GM19372 (cell line): ENCODE measurements at regions not wholly inside any gene's neighbourhood (a gene's known extent, or its start where the extent isn't known, plus 50 kb on each side); places are given as distances from the start of the nearest gene placed in this dataset.

Experiments
- ATAC-seq: cut with Tn5 transposase; IDR thresholded peaks from one replicate; pipeline ENCODE4 v1.9.1; 2021; ENCODE audit warnings: mild to moderate bottlenecking, low read depth, moderate library complexity; ENCODE audit not compliant: unreplicated experiment

GRCh38 chr5:8314965-8315364 lies 446.0 kb downstream of the MTRR start:
- no peak for ATAC-seq

GRCh38 chr5:8316608-8317280 lies 447.8 kb downstream of the MTRR start:
- no peak for ATAC-seq

- ATAC-seq: no peak
These were observed 448.4 kb downstream of the MTRR start for GRCh38 chr5:8317335-8317734.

GRCh38 chr5:8320244-8320643 lies 451.3 kb downstream of the MTRR start:
- ATAC-seq: no peak

- no peak for ATAC-seq
These were observed 452.3 kb downstream of the MTRR start for GRCh38 chr5:8321272-8321671.

GRCh38 chr5:8322484-8322883 lies 453.5 kb downstream of the MTRR start:
- ATAC-seq: no peak

- ATAC-seq: no peak
These were observed 458.1 kb downstream of the MTRR start for GRCh38 chr5:8327016-8327415.

- ATAC-seq: no peak
These were observed 460.8 kb downstream of the MTRR start for GRCh38 chr5:8329773-8330172.

- no peak for ATAC-seq
These were observed 463.9 kb downstream of the MTRR start for GRCh38 chr5:8332666-8333445.

- no peak for ATAC-seq
These were observed 464.5 kb downstream of the MTRR start for GRCh38 chr5:8333485-8333884.

GRCh38 chr5:8333977-8334376 lies 465.0 kb downstream of the MTRR start:
- ATAC-seq: no peak

GRCh38 chr5:8340261-8340660 lies 471.3 kb downstream of the MTRR start:
- ATAC-seq: no peak

- no peak for ATAC-seq
These were observed 471.9 kb downstream of the MTRR start for GRCh38 chr5:8340739-8341344.

GRCh38 chr5:8341406-8341805 lies 472.5 kb downstream of the MTRR start:
- no peak for ATAC-seq

- no peak for ATAC-seq
These were observed 479.0 kb downstream of the MTRR start for GRCh38 chr5:8347984-8348383.

GRCh38 chr5:8349855-8350254 lies 480.9 kb downstream of the MTRR start:
- peak; percentile 97 for ATAC-seq

- ATAC-seq: no peak
These were observed 481.8 kb downstream of the MTRR start for GRCh38 chr5:8350644-8351339.

GRCh38 chr5:8355981-8356380 lies 487.0 kb downstream of the MTRR start:
- ATAC-seq: no peak

GRCh38 chr5:8360012-8360411 lies 491.1 kb downstream of the MTRR start:
- ATAC-seq: no peak

- ATAC-seq: no peak
These were observed 493.5 kb downstream of the MTRR start for GRCh38 chr5:8362495-8362894.

GRCh38 chr5:8363138-8363537 lies 494.2 kb downstream of the MTRR start:
- ATAC-seq: no peak
